Neural cell (in vitro differentiated cells): ENCODE measurements at regions not wholly inside any gene's neighbourhood (a gene's known extent, or its start where the extent isn't known, plus 50 kb on each side); places are given as distances from the start of the nearest gene placed in this dataset.

Experiments used
- H2AFZ ChIP-seq: fragments of 200-600, 300-800 bp; sonication (generic), shearing (Covaris generic); 2 replicates; pipeline ENCODE4 v1.6.0; 2014; ENCODE audit warnings: low read depth, mild to moderate bottlenecking, antibody characterized with exemption, low read length, moderate library complexity
- H3F3A ChIP-seq: fragments of 200-600 bp; shearing (Covaris generic); 2 replicates; pipeline ENCODE4 v1.6.1; 2016; ENCODE audit warnings: mild to moderate bottlenecking, moderate library complexity, mixed read lengths, antibody characterized with exemption, low read length; ENCODE audit not compliant: insufficient read depth, poor library complexity, severe bottlenecking
- H3K27ac ChIP-seq: fragments of 200-600, 300-800 bp; sonication (generic), shearing (Covaris generic); 2 replicates; pipeline ENCODE4 v1.5.1; 2014; ENCODE audit warnings: mild to moderate bottlenecking, low read length, moderate library complexity
- H3K27me3 ChIP-seq: fragments of 300-800, 200-600 bp; sonication (generic), shearing (Covaris generic); 2 replicates; pipeline ENCODE4 v1.6.0; 2014; ENCODE audit warnings: mild to moderate bottlenecking, low read depth, low read length, moderate library complexity; ENCODE audit not compliant: insufficient read depth
- H3K36me3 ChIP-seq: fragments of 300-800, 200-600 bp; sonication (generic), shearing (Covaris generic); 2 replicates; pipeline ENCODE4 v1.5.1; 2014; ENCODE audit warnings: mild to moderate bottlenecking, antibody characterized with exemption, low read length, moderate library complexity; ENCODE audit not compliant: insufficient read depth
- H3K4me2 ChIP-seq: fragments of 300-800, 200-600 bp; sonication (generic), shearing (Covaris generic); 2 replicates; pipeline ENCODE4 v1.6.0; 2014; ENCODE audit warnings: mild to moderate bottlenecking, low read length
- H3K4me3 ChIP-seq: fragments of 300-800, 200-600 bp; sonication (generic), shearing (Covaris generic); 2 replicates; pipeline ENCODE4 v1.5.1; 2014; ENCODE audit warnings: mild to moderate bottlenecking, low read length, moderate library complexity
- H3K79me2 ChIP-seq: fragments of 200-600 bp; shearing (Covaris generic); replicated peaks from 2 replicates; pipeline ENCODE4 v1.6.0; 2014; ENCODE audit warnings: mild to moderate bottlenecking, low read length, moderate library complexity; ENCODE audit not compliant: insufficient read depth
- H3K9ac ChIP-seq: fragments of 300-800, 200-600 bp; sonication (generic), shearing (Covaris generic); 2 replicates; pipeline ENCODE4 v1.6.1; 2016; ENCODE audit warnings: mild to moderate bottlenecking, low read length, mixed read lengths
- H3K9me2 ChIP-seq: fragments of 200-600 bp; shearing (Covaris generic); 2 replicates; pipeline ENCODE4 v1.6.1; 2016; ENCODE audit warnings: mild to moderate bottlenecking, low read length, mixed read lengths; ENCODE audit not compliant: insufficient read depth
- H3K9me3 ChIP-seq: fragments of 200-600, 300-800 bp; sonication (generic), shearing (Covaris generic); 2 replicates; pipeline ENCODE4 v1.6.1; 2016; ENCODE audit warnings: mild to moderate bottlenecking, mixed run types, low read length, moderate library complexity, mixed read lengths
- H4K20me1 ChIP-seq: fragments of 200-600 bp; shearing (Covaris generic); 2 replicates; pipeline ENCODE4 v1.6.1; 2016; ENCODE audit warnings: mild to moderate bottlenecking, mixed run types; ENCODE audit not compliant: insufficient read depth
- CTCF ChIP-seq: fragments of 450-650 bp; IDR thresholded peaks from 2 replicates; pipeline ENCODE4 v1.5.1; 2014; ENCODE audit warnings: antibody characterized with exemption, mild to moderate bottlenecking, moderate library complexity; ENCODE audit not compliant: poor library complexity, severe bottlenecking
- EP300 ChIP-seq: fragments of 450-650 bp; conservative IDR thresholded peaks from 2 replicates; pipeline ENCODE4 v1.6.1; 2014; ENCODE audit warnings: antibody characterized with exemption, mild to moderate bottlenecking, moderate library complexity; ENCODE audit not compliant: poor library complexity, severe bottlenecking
- EZH2 ChIP-seq: fragments of 200-600, 300-800 bp; shearing (Covaris generic), sonication (generic); IDR thresholded peaks from 2 replicates; pipeline ENCODE4 v1.6.1; 2014; ENCODE audit warnings: antibody characterized with exemption, low read length, borderline replicate concordance, mild to moderate bottlenecking; ENCODE audit not compliant: insufficient read depth, poor library complexity, severe bottlenecking
- MXI1 ChIP-seq: fragments of 450-650 bp; conservative IDR thresholded peaks from 2 replicates; pipeline ENCODE4 v1.6.1; 2014; ENCODE audit warnings: antibody characterized with exemption, mild to moderate bottlenecking; ENCODE audit not compliant: poor library complexity, severe bottlenecking
- POLR2AphosphoS5 ChIP-seq: IDR thresholded peaks from 2 replicates; pipeline ENCODE4 v1.6.1; 2012
- RAD21 ChIP-seq: fragments of 450-650 bp; conservative IDR thresholded peaks from 2 replicates; pipeline ENCODE4 v1.6.1; 2014; ENCODE audit warnings: antibody characterized with exemption, mild to moderate bottlenecking, moderate library complexity
- REST ChIP-seq: IDR thresholded peaks from 2 replicates; pipeline ENCODE4 v1.6.1; 2012; ENCODE audit warnings: borderline replicate concordance
- SMC3 ChIP-seq: fragments of 450-650 bp; conservative IDR thresholded peaks from 2 replicates; pipeline ENCODE4 v1.6.1; 2014; ENCODE audit warnings: antibody characterized with exemption, mild to moderate bottlenecking, moderate library complexity; ENCODE audit not compliant: poor library complexity
- TAF1 ChIP-seq: IDR thresholded peaks from 2 replicates; pipeline ENCODE4 v1.6.1; 2012; ENCODE audit warnings: low read depth

- Histone ChIP-seq H3F3A (no peaks in the 10 kb centered on the region), H3K27me3 (no peaks in the 10 kb centered on the region), H4K20me1 (no peaks in the 10 kb centered on the region), H3K9me3 (no peaks in the 10 kb centered on the region), H3K36me3 (no peaks in the 10 kb centered on the region), H3K4me3 (no peak overlapping the region), H3K4me2 (no peak overlapping the region), H3K9me2 (no peaks in the 10 kb centered on the region), H2AFZ (no peak overlapping the region), H3K9ac (no peak overlapping the region), H3K79me2 (no peaks in the 10 kb centered on the region), H3K27ac (no peak overlapping the region)
- TF ChIP-seq EZH2 (no peak), RAD21 (no peak), REST (no peak), POLR2AphosphoS5 (no peak), CTCF (no peak), SMC3 (no peak), EP300 (no peak), MXI1 (no peak), TAF1 (no peak)
Observed at GRCh38 chr11:126135235-126136176, 72.8 kb upstream of the CDON start.

DNA sequence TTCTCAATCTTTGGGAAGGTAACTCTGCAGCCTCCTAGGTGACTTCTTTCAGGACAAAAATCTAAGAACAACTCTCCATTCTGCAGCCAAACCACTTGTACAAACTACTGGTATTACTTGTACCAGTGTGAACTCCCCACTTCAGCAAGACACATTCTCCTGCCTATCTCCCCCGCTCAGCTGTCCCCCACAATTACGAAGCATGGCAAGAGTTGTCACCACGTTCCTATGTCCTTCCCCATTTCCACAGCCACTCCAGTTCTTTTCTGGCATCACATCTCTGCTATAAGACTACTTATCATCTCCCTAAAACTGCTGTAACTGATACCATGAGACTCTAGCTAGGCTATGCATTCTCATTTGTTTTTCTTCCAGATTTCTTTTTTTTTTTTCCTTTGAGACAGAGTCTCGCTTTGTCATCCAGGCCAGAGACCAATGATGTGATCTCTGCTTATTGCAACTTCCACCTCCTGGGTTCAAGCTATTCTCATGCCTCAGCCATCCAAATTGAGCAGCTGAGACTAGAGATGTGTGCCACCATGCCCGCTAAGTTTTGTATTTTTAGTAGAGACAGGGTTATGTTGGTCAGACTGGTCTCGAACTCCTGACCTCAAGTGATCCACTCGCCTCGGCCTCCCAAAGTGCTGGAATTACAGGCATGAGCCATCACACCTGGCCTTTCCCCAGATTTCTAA, 71.9 kb upstream of the CDON start:
- Histone ChIP-seq H3K9ac (no peak overlapping the region), H3K79me2 (no peaks in the 10 kb centered on the region), H3K9me2 (no peaks in the 10 kb centered on the region), H2AFZ (no peak overlapping the region), H3K4me2 (no peak overlapping the region), H3K4me3 (no peak overlapping the region), H3K27me3 (no peaks in the 10 kb centered on the region), H4K20me1 (no peaks in the 10 kb centered on the region), H3K36me3 (no peaks in the 10 kb centered on the region), H3F3A (no peaks in the 10 kb centered on the region), H3K9me3 (no peaks in the 10 kb centered on the region), H3K27ac (no peak overlapping the region)
- no peak for TF ChIP-seq EP300
- no peak for TF ChIP-seq EZH2
- TF ChIP-seq REST = no peak
- no peak for TF ChIP-seq POLR2AphosphoS5
- no peak for TF ChIP-seq MXI1
- TF ChIP-seq TAF1 = no peak
- TF ChIP-seq CTCF = no peak
- TF ChIP-seq SMC3 = no peak
- TF ChIP-seq RAD21 = no peak
